ENCODE measurements at regions not wholly inside any gene's neighbourhood (a gene's known extent, or its start where the extent isn't known, plus 50 kb on each side); places are given as distances from the start of the nearest gene placed in this dataset.

DNA sequence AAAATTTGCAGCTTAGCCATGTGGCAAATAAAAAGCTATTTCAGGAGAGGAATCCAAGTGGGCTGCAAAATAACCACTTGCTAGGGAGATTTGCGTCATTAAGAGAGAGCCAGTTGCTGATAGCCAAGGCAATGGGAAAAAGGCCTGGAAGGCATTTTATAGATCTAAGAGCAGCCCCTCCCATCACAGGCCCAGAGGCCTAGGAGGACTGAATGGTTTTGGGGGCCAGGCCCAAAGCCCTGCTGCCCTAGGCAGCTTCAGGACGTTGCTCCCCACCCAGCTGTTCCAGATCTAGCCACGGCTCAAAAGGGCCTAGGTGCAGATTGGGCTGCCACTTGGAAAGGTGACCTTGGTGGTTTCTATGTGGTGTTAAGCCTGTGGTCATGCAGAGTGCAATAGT is 169.0 kb downstream of the AASDHPPT start:
- TF ChIP-seq RBBP5 (IDR thresholded peaks at IDR 0.05; ENCODE audit: borderline replicate concordance, insufficient read depth, low read length, poor library complexity, severe bottlenecking) (no peak), ZFP36 (IDR thresholded peaks at IDR 0.05; ENCODE audit: low read depth, low read length, partially characterized antibody) (peak; percentile 56), ZNF76 (CRISPR knock-in tag; IDR thresholded peaks at IDR 0.05; ENCODE audit: borderline replicate concordance) (no peak)
- TF ChIP-seq, protein P1, sequence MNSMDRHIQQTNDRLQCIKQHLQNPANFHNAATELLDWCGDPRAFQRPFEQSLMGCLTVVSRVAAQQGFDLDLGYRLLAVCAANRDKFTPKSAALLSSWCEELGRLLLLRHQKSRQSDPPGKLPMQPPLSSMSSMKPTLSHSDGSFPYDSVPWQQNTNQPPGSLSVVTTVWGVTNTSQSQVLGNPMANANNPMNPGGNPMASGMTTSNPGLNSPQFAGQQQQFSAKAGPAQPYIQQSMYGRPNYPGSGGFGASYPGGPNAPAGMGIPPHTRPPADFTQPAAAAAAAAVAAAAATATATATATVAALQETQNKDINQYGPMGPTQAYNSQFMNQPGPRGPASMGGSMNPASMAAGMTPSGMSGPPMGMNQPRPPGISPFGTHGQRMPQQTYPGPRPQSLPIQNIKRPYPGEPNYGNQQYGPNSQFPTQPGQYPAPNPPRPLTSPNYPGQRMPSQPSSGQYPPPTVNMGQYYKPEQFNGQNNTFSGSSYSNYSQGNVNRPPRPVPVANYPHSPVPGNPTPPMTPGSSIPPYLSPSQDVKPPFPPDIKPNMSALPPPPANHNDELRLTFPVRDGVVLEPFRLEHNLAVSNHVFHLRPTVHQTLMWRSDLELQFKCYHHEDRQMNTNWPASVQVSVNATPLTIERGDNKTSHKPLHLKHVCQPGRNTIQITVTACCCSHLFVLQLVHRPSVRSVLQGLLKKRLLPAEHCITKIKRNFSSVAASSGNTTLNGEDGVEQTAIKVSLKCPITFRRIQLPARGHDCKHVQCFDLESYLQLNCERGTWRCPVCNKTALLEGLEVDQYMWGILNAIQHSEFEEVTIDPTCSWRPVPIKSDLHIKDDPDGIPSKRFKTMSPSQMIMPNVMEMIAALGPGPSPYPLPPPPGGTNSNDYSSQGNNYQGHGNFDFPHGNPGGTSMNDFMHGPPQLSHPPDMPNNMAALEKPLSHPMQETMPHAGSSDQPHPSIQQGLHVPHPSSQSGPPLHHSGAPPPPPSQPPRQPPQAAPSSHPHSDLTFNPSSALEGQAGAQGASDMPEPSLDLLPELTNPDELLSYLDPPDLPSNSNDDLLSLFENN (IDR thresholded peaks at IDR 0.05; ENCODE audit: low read depth in 2 of 2, low read length in 2 of 2) = no peak
- intact Hi-C loops (cut with micrococcal nuclease) = no loop called here
- FAIRE-seq (no peak), ATAC-seq (no peak), DNase-seq (ENCODE audit: extremely low read depth in 1 of 4, low spot score in 3 of 4) (no peak)
- H3K79me2 ChIP-seq (ENCODE audit: control insufficient read depth, insufficient read depth, low read length) = no peaks in the 10 kb centered on the region
- H3K4me3 ChIP-seq = no peak overlapping the region
- H3K27ac ChIP-seq (ENCODE audit: extremely low read depth, low read depth, low read length) = no peak overlapping the region
- no peaks in the 10 kb centered on the region for H3K9me3 ChIP-seq (replicated peaks; ENCODE audit: control insufficient read depth, insufficient read depth, low read depth, low read length)
- WGBS (ENCODE audit: insufficient coverage, low coverage, missing lambda C conversion rate) = 0% methylated on average over 3 of the region's 3 CpGs
- no peak overlapping the region for H3K4me2 ChIP-seq (ENCODE audit: insufficient read depth, low read length)
- no peaks in the 10 kb centered on the region for H3K36me3 ChIP-seq (ENCODE audit: control insufficient read depth, insufficient read depth, low read length)
- H3K27me3 ChIP-seq (ENCODE audit: control insufficient read depth in 2 of 2, insufficient read depth in 2 of 2, low read length in 2 of 2) = no peaks in the 10 kb centered on the region
- H3K9ac ChIP-seq (ENCODE audit: insufficient read depth in 1 of 2, low read depth in 2 of 2, low read length in 2 of 2) = no peak overlapping the region
- no TSS peak for BruUV-seq (replicated peaks)
- H3K4me1 ChIP-seq (replicated peaks in 1 of 2; ENCODE audit: control insufficient read depth in 2 of 2, insufficient read depth in 2 of 2, low read length in 2 of 2) = no peaks in the 10 kb centered on the region
- H2AFZ ChIP-seq (ENCODE audit: low read depth, low read length) = no peak overlapping the region
- in situ Hi-C loops (cut with MboI) = no loop called here
- no peaks in the 10 kb centered on the region for H3K9me1 ChIP-seq (ENCODE audit: control insufficient read depth, insufficient read depth, low read length)
- no peaks in the 10 kb centered on the region for H4K20me1 ChIP-seq (replicated peaks; ENCODE audit: control insufficient read depth, insufficient read depth, low read length)
- CTCF ChIA-PET (ENCODE audit: low intra/inter-chr PET ratio) = no interaction called here
- POLR2A ChIA-PET = no interaction called here

Data from K562 (cell line).